ENCODE measurements at regions not wholly inside any gene's neighbourhood (a gene's known extent, or its start where the extent isn't known, plus 50 kb on each side); places are given as distances from the start of the nearest gene placed in this dataset.

DNA sequence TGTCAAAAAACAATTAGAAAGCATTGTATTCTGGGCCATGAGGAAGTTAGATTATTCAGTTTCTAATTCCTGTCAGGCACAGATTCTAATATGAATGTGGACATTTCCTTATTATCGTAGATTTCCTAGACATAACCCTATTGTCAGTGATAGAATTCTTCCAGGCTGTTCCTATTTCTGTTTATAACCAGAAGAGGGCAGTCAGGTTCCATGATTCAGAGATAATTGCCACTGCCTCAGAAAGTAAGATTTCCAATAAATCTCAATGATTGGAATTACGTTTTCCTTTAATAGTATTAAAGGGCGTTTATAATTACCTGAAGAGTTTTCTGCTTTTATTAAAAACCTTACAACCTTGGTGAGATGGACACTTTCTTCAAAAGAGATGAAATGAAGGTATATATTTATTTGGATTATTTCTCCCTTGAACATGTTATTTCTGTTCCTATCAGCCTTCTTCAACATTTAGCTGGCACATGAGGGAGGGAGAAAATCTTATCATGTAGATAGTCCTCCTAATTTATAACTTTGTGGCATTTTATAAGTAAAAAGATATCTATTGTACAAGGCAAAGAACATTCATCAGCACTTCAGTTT lies 439.2 kb downstream of the MCTP2 start:
- TF ChIP-seq NRF1 (IDR thresholded peaks at IDR 0.05; ENCODE audit: low read depth, low read length) (no peak), POLR2A (IDR thresholded peaks at IDR 0.05; ENCODE audit: control extremely low read depth in 1 of 2, low read depth in 2 of 2, low read length in 2 of 2) (no peak)
- TF ChIP-seq, protein P1, sequence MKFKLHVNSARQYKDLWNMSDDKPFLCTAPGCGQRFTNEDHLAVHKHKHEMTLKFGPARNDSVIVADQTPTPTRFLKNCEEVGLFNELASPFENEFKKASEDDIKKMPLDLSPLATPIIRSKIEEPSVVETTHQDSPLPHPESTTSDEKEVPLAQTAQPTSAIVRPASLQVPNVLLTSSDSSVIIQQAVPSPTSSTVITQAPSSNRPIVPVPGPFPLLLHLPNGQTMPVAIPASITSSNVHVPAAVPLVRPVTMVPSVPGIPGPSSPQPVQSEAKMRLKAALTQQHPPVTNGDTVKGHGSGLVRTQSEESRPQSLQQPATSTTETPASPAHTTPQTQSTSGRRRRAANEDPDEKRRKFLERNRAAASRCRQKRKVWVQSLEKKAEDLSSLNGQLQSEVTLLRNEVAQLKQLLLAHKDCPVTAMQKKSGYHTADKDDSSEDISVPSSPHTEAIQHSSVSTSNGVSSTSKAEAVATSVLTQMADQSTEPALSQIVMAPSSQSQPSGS (IDR thresholded peaks at IDR 0.05; ENCODE audit: low read length): no peak
- TF ChIP-seq, protein P2, sequence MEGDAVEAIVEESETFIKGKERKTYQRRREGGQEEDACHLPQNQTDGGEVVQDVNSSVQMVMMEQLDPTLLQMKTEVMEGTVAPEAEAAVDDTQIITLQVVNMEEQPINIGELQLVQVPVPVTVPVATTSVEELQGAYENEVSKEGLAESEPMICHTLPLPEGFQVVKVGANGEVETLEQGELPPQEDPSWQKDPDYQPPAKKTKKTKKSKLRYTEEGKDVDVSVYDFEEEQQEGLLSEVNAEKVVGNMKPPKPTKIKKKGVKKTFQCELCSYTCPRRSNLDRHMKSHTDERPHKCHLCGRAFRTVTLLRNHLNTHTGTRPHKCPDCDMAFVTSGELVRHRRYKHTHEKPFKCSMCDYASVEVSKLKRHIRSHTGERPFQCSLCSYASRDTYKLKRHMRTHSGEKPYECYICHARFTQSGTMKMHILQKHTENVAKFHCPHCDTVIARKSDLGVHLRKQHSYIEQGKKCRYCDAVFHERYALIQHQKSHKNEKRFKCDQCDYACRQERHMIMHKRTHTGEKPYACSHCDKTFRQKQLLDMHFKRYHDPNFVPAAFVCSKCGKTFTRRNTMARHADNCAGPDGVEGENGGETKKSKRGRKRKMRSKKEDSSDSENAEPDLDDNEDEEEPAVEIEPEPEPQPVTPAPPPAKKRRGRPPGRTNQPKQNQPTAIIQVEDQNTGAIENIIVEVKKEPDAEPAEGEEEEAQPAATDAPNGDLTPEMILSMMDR (IDR thresholded peaks at IDR 0.05; ENCODE audit: control extremely low read depth in 1 of 3, insufficient read depth in 1 of 3, low read depth in 1 of 3, low read length in 3 of 3): peak in 2 of 3 experiments; percentile 48 to 64; a peak in 2 of 4 replicates
- TF ChIP-seq, protein P3, sequence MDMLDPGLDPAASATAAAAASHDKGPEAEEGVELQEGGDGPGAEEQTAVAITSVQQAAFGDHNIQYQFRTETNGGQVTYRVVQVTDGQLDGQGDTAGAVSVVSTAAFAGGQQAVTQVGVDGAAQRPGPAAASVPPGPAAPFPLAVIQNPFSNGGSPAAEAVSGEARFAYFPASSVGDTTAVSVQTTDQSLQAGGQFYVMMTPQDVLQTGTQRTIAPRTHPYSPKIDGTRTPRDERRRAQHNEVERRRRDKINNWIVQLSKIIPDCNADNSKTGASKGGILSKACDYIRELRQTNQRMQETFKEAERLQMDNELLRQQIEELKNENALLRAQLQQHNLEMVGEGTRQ (IDR thresholded peaks at IDR 0.05; ENCODE audit: low read length): no peak
- TF ChIP-seq, protein P4, sequence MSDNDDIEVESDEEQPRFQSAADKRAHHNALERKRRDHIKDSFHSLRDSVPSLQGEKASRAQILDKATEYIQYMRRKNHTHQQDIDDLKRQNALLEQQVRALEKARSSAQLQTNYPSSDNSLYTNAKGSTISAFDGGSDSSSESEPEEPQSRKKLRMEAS (IDR thresholded peaks at IDR 0.05): no peak

Data from H1 (cell line).